ENCODE measurements at regions not wholly inside any gene's neighbourhood (a gene's known extent, or its start where the extent isn't known, plus 50 kb on each side); places are given as distances from the start of the nearest gene placed in this dataset.

DNA sequence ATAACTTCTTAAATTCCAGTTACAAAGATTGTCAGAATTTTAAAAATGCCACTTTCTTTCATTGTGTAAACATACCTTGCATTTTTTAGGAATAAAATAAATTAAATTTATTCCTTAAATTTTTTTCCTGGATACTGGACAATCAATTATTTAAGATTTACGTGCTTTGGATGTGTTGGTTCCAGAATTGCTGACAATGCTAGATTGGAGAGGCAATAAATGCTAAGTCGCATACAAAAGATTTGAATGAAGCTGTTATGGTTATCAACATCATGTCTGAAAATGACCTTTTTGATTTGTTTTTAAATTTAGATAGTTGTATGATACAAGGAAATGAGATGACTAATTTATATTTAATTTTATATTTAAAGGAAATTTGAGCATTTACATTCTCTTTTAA, 89.2 kb upstream of the SEMA3A start:
- no peaks in the 10 kb centered on the region for H3K9me3 ChIP-seq (ENCODE audit: control insufficient read depth in 1 of 2, low read length in 2 of 2)
- no peaks in the 10 kb centered on the region for H3K4me1 ChIP-seq (ENCODE audit: control insufficient read depth in 1 of 2, insufficient read depth in 2 of 2, low read length in 2 of 2)
- H3K27me3 ChIP-seq (ENCODE audit: control insufficient read depth in 1 of 2, insufficient read depth in 2 of 2, low read length in 2 of 2): no peaks in the 10 kb centered on the region
- H3K36me3 ChIP-seq (ENCODE audit: control insufficient read depth in 1 of 2, insufficient read depth in 2 of 2, low read length in 2 of 2): no peaks in the 10 kb centered on the region
- H3K27ac ChIP-seq (ENCODE audit: low read depth, low read length): no peak overlapping the region
- no peak overlapping the region for H3K9ac ChIP-seq (ENCODE audit: low read depth in 1 of 2, low read length in 2 of 2)
- no peak overlapping the region for H3K4me3 ChIP-seq (ENCODE audit: low read depth in 1 of 2, low read length in 2 of 2)

DNA sequence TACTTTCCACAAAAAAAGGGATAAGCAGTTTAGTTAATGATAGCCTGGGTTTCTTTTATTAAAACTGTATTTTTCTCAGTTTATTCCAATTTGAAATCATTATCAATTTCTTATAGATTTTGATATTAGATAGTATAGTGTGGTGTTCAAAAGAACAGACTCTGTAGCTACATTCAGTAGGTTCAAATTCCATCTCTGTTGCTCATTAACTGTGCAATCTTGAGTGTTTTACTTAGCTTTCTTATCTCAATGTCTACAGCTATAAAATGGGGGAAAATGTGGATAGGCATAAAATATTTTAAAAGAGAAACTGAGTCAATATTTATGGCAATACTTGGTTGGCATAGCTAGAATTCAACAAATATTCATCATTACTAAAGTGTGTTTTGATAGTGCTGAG, 86.9 kb upstream of the SEMA3A start:
- H3K36me3 ChIP-seq (ENCODE audit: control insufficient read depth in 1 of 2, insufficient read depth in 2 of 2, low read length in 2 of 2): no peaks in the 10 kb centered on the region
- no peak overlapping the region for H3K27ac ChIP-seq (ENCODE audit: low read depth, low read length)
- H3K27me3 ChIP-seq (ENCODE audit: control insufficient read depth in 1 of 2, insufficient read depth in 2 of 2, low read length in 2 of 2): no peaks in the 10 kb centered on the region
- no peaks in the 10 kb centered on the region for H3K4me1 ChIP-seq (ENCODE audit: control insufficient read depth in 1 of 2, insufficient read depth in 2 of 2, low read length in 2 of 2)
- no peak overlapping the region for H3K4me3 ChIP-seq (ENCODE audit: low read depth in 1 of 2, low read length in 2 of 2)
- H3K9ac ChIP-seq (ENCODE audit: low read depth in 1 of 2, low read length in 2 of 2): no peak overlapping the region
- H3K9me3 ChIP-seq (ENCODE audit: control insufficient read depth in 1 of 2, low read length in 2 of 2): no peaks in the 10 kb centered on the region

DNA sequence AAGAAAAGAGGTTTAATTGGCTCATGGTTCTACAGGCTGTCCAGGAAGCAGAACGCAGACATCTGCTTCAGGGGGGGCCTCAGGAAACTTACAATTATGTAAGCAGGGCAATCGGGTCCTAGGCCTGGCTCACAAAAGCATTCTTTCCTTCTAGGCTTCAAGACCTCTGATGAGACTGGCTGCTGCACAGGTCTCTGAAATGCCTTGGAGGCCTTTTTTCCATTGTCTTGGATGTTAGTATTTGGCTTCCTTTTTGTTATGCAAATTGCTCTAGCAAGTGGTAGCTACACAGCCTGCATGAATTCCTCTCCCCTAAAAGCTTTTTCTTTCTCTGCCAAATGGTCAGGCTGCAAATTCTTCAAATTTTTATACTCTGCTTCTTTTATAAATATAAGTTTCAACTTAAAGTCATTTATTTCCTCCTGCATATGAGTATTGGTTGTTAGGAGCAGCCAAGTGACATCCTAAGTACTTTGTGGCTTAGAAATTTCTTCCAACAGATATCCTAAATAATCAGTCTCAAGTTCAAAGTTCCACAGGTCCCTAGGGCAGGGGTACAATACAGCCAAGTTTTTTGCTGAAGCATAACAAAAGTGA, 83.1 kb upstream of the SEMA3A start:
- no peaks in the 10 kb centered on the region for H3K4me1 ChIP-seq (ENCODE audit: control insufficient read depth in 1 of 2, insufficient read depth in 2 of 2, low read length in 2 of 2)
- no peaks in the 10 kb centered on the region for H3K9me3 ChIP-seq (ENCODE audit: control insufficient read depth in 1 of 2, low read length in 2 of 2)
- H3K27ac ChIP-seq (ENCODE audit: low read depth, low read length): no peak overlapping the region
- H3K9ac ChIP-seq (ENCODE audit: low read depth in 1 of 2, low read length in 2 of 2): no peak overlapping the region
- H3K27me3 ChIP-seq (ENCODE audit: control insufficient read depth in 1 of 2, insufficient read depth in 2 of 2, low read length in 2 of 2): no peaks in the 10 kb centered on the region
- no peaks in the 10 kb centered on the region for H3K36me3 ChIP-seq (ENCODE audit: control insufficient read depth in 1 of 2, insufficient read depth in 2 of 2, low read length in 2 of 2)
- H3K4me3 ChIP-seq (ENCODE audit: low read depth in 1 of 2, low read length in 2 of 2): no peak overlapping the region

DNA sequence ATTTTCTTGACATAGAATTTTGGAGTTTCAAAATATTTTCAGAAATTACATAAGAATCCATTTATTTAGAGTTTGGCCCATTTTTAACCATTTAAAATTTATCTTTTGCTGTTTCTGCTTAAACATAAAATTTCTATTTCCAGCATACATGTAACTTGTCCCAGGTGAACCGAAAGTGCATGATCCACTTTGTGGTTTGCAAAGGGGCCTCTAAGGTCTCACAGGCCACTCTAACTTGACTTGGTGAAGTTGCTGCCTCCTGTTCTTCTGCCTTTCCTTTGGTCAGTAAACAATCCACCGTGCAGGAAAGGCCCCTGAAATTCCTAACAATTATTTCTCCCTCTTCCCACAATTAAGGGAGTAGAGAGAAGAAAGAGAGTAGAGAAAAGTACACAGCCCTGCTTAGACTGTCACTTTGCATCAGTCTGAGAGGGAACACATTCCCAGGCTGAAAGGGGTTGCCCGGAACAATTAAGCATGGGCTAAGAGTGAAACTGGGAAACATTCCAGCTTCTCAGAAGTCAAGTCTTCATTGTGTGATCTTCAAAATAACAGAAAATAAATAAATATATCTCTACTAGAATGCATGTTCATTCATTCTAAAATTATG, 79.5 kb upstream of the SEMA3A start:
- no peak overlapping the region for H3K9ac ChIP-seq (ENCODE audit: low read depth in 1 of 2, low read length in 2 of 2)
- H3K27ac ChIP-seq (ENCODE audit: low read depth, low read length): no peak overlapping the region
- no peaks in the 10 kb centered on the region for H3K4me1 ChIP-seq (ENCODE audit: control insufficient read depth in 1 of 2, insufficient read depth in 2 of 2, low read length in 2 of 2)
- H3K9me3 ChIP-seq (ENCODE audit: control insufficient read depth in 1 of 2, low read length in 2 of 2): no peaks in the 10 kb centered on the region
- no peak overlapping the region for H3K4me3 ChIP-seq (ENCODE audit: low read depth in 1 of 2, low read length in 2 of 2)
- no peaks in the 10 kb centered on the region for H3K27me3 ChIP-seq (ENCODE audit: control insufficient read depth in 1 of 2, insufficient read depth in 2 of 2, low read length in 2 of 2)
- no peaks in the 10 kb centered on the region for H3K36me3 ChIP-seq (ENCODE audit: control insufficient read depth in 1 of 2, insufficient read depth in 2 of 2, low read length in 2 of 2)

DNA sequence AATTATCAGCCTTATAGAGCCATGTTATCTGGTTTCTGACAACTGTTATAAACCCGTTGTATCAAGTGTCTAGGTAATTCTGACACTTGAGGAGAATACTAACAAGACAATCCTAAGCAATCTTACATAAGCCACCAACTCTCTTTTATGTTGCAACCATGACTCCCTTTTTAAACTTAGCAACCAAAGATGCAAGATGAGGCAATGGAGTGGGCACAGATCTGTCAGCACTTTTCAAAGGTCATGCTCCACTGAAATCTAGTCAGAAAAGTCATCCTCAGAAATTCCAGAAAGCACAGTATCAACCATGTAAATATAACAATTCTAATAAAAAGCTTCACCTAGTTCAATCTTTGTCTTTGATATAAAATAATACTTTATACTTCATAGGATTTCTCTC, 77.0 kb upstream of the SEMA3A start:
- Histone ChIP-seq H3K9me3 (ENCODE audit: control insufficient read depth in 1 of 2, low read length in 2 of 2) (no peaks in the 10 kb centered on the region), H3K27me3 (ENCODE audit: control insufficient read depth in 1 of 2, insufficient read depth in 2 of 2, low read length in 2 of 2) (no peaks in the 10 kb centered on the region), H3K4me1 (ENCODE audit: control insufficient read depth in 1 of 2, insufficient read depth in 2 of 2, low read length in 2 of 2) (no peaks in the 10 kb centered on the region), H3K4me3 (ENCODE audit: low read depth in 1 of 2, low read length in 2 of 2) (no peak overlapping the region), H3K27ac (ENCODE audit: low read depth, low read length) (no peak overlapping the region), H3K9ac (ENCODE audit: low read depth in 1 of 2, low read length in 2 of 2) (no peak overlapping the region), H3K36me3 (ENCODE audit: control insufficient read depth in 1 of 2, insufficient read depth in 2 of 2, low read length in 2 of 2) (no peaks in the 10 kb centered on the region)

DNA sequence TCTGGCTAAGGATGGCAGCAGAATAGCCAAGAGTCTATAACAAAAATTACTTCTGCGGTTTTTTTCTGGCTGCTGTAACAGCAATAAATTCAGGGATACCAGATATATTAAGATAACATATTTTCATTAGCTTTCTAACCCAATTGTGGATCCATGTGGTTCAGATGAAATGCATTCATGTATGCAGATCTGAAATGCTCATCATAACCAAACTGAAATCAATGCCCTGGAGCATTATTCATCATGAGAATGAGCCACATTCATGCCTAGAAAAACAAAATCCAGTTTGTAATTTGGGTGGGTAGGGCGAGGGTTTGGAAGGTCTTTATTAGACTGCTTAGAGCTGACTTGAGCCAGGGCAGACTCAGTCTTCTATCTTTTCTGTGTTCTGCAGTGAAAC, 69.8 kb upstream of the SEMA3A start:
- no peak overlapping the region for H3K27ac ChIP-seq (ENCODE audit: low read depth, low read length)
- no peak overlapping the region for H3K4me3 ChIP-seq (ENCODE audit: low read depth in 1 of 2, low read length in 2 of 2)

DNA sequence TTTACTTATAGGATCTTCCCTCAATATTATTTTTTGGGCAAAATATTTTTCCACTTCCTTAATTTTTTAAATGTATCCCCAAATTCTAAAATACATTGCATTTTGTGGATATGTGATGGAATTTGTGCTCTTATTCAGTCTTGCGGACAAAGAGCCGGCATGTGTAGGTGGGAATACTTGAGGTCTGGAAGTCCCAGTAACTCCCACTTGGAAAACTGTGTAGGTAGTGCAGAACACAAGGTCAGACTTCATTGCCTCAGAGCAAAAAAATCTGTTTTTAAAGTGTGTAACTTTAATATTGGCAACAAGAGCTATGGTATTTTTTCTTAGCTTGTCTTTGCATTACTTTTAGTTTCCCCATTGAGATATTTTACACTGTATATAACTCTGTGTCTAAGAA, 68.5 kb upstream of the SEMA3A start:
- no peaks in the 10 kb centered on the region for H3K36me3 ChIP-seq (ENCODE audit: control insufficient read depth in 1 of 2, insufficient read depth in 2 of 2, low read length in 2 of 2)
- no peaks in the 10 kb centered on the region for H3K4me1 ChIP-seq (ENCODE audit: control insufficient read depth in 1 of 2, insufficient read depth in 2 of 2, low read length in 2 of 2)
- H3K27ac ChIP-seq (ENCODE audit: low read depth, low read length): no peak overlapping the region
- no peaks in the 10 kb centered on the region for H3K9me3 ChIP-seq (ENCODE audit: control insufficient read depth in 1 of 2, low read length in 2 of 2)
- H3K4me3 ChIP-seq (ENCODE audit: low read depth in 1 of 2, low read length in 2 of 2): no peak overlapping the region
- H3K27me3 ChIP-seq (ENCODE audit: control insufficient read depth in 1 of 2, insufficient read depth in 2 of 2, low read length in 2 of 2): no peaks in the 10 kb centered on the region
- no peak overlapping the region for H3K9ac ChIP-seq (ENCODE audit: low read depth in 1 of 2, low read length in 2 of 2)

More for the DNA sequence above, 69.8 kb upstream of the SEMA3A start:
- Histone ChIP-seq H3K36me3 (ENCODE audit: control insufficient read depth in 1 of 2, insufficient read depth in 2 of 2, low read length in 2 of 2) (no peaks in the 10 kb centered on the region), H3K9me3 (ENCODE audit: control insufficient read depth in 1 of 2, low read length in 2 of 2) (no peaks in the 10 kb centered on the region), H3K4me1 (ENCODE audit: control insufficient read depth in 1 of 2, insufficient read depth in 2 of 2, low read length in 2 of 2) (no peaks in the 10 kb centered on the region), H3K27me3 (ENCODE audit: control insufficient read depth in 1 of 2, insufficient read depth in 2 of 2, low read length in 2 of 2) (no peaks in the 10 kb centered on the region), H3K9ac (ENCODE audit: low read depth in 1 of 2, low read length in 2 of 2) (no peak overlapping the region)

DNA sequence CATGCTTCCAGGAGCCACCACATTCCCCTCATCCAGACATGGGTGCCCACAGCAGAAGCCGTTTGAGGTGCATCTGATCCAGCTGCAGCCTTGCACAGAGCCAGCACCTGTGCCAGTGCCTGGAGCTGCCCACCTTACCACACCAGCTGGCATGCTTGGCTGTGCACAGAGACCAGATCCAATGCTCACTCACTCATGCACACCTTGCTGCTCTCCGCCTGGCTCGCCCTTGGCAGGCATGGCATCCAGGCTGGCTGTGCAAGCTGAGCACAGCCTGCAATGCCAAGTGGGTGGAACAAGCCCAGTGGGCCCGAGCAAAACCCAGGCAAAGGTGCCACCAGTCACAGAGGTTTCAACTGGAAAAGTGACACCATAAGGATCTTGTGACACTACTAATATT, 66.9 kb upstream of the SEMA3A start:
- no peak overlapping the region for H3K27ac ChIP-seq (ENCODE audit: low read depth, low read length)
- H3K9me3 ChIP-seq (ENCODE audit: control insufficient read depth in 1 of 2, low read length in 2 of 2): no peaks in the 10 kb centered on the region
- H3K9ac ChIP-seq (ENCODE audit: low read depth in 1 of 2, low read length in 2 of 2): no peak overlapping the region
- H3K4me3 ChIP-seq (ENCODE audit: low read depth in 1 of 2, low read length in 2 of 2): no peak overlapping the region
- H3K4me1 ChIP-seq (ENCODE audit: control insufficient read depth in 1 of 2, insufficient read depth in 2 of 2, low read length in 2 of 2): no peaks in the 10 kb centered on the region
- no peaks in the 10 kb centered on the region for H3K27me3 ChIP-seq (ENCODE audit: control insufficient read depth in 1 of 2, insufficient read depth in 2 of 2, low read length in 2 of 2)
- H3K36me3 ChIP-seq (ENCODE audit: control insufficient read depth in 1 of 2, insufficient read depth in 2 of 2, low read length in 2 of 2): no peaks in the 10 kb centered on the region

DNA sequence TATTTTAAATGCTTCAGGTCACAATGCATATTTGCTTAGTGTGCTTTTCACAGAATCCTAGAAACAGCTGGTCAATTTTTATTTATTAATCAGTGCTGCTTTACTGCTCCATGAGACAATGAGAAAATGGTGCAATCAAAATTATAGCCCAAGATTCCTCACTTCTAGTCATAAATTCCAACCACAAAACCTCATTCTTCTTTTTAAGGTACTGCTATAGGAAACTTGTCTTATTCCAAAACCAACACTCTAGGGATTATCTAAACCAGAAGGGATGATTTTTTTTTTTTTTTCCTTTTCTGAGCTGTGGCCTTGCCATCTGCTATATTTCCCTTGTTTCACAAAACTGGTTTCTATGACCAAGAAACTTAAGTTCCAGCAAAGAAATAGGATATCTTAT, 64.0 kb upstream of the SEMA3A start:
- Histone ChIP-seq H3K4me3 (ENCODE audit: low read depth in 1 of 2, low read length in 2 of 2) (no peak overlapping the region), H3K36me3 (ENCODE audit: control insufficient read depth in 1 of 2, insufficient read depth in 2 of 2, low read length in 2 of 2) (no peaks in the 10 kb centered on the region)

DNA sequence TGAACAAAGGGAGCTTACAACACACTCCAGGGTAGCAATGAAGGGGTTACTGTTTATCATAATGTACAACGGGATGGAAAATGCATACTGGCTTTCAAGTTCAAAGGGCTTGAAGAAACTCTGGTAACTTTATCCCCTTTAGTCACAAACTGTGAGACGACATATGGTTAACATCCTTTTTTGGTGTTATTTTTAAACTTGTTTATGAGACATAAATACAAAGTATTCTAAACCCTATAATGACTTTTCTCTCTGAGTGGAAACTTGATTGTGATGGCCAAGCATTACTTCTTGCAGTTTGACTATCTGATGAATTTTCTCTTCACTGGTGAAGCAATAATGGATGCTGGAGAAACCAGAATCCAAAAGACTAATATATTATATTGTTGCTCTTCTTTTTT, 62.0 kb upstream of the SEMA3A start:
- H3K27ac ChIP-seq (ENCODE audit: low read depth, low read length): no peak overlapping the region
- H3K9me3 ChIP-seq (ENCODE audit: control insufficient read depth in 1 of 2, low read length in 2 of 2): no peaks in the 10 kb centered on the region
- H3K4me1 ChIP-seq (ENCODE audit: control insufficient read depth in 1 of 2, insufficient read depth in 2 of 2, low read length in 2 of 2): no peaks in the 10 kb centered on the region
- H3K4me3 ChIP-seq (ENCODE audit: low read depth in 1 of 2, low read length in 2 of 2): no peak overlapping the region
- no peaks in the 10 kb centered on the region for H3K27me3 ChIP-seq (ENCODE audit: control insufficient read depth in 1 of 2, insufficient read depth in 2 of 2, low read length in 2 of 2)
- no peaks in the 10 kb centered on the region for H3K36me3 ChIP-seq (ENCODE audit: control insufficient read depth in 1 of 2, insufficient read depth in 2 of 2, low read length in 2 of 2)
- no peak overlapping the region for H3K9ac ChIP-seq (ENCODE audit: low read depth in 1 of 2, low read length in 2 of 2)

More for the DNA sequence above, 64.0 kb upstream of the SEMA3A start:
- H3K9ac ChIP-seq (ENCODE audit: low read depth in 1 of 2, low read length in 2 of 2): no peak overlapping the region
- no peak overlapping the region for H3K27ac ChIP-seq (ENCODE audit: low read depth, low read length)
- no peaks in the 10 kb centered on the region for H3K27me3 ChIP-seq (ENCODE audit: control insufficient read depth in 1 of 2, insufficient read depth in 2 of 2, low read length in 2 of 2)
- H3K4me1 ChIP-seq (ENCODE audit: control insufficient read depth in 1 of 2, insufficient read depth in 2 of 2, low read length in 2 of 2): no peaks in the 10 kb centered on the region
- H3K9me3 ChIP-seq (ENCODE audit: control insufficient read depth in 1 of 2, low read length in 2 of 2): no peaks in the 10 kb centered on the region

Measured in duodenal mucosa (tissue), 2 donors.